ENCODE measurements at regions not wholly inside any gene's neighbourhood (a gene's known extent, or its start where the extent isn't known, plus 50 kb on each side); places are given as distances from the start of the nearest gene placed in this dataset.

DNA sequence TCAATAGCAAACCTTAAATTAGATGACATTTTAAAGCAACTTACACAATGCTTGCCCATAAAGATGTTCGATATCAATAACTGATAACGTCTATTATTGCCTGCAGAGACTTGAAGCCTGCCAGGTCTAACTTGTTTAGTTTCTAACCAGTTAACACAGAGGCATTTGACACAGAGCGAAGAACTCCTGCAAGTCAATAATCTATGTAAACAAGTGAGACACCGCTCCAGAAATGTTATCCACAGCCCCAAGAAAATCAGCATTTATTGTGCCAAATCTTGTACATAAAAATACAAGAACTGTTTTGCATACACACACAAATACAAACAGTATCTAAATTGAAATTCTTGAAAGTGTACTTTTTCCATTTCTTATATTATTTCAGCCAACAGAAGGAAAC, 236.0 kb upstream of the DIO3 start:
- H3K4me3 ChIP-seq (ENCODE audit: low read depth, low read length), result no peak overlapping the region
- TF ChIP-seq, protein P1, sequence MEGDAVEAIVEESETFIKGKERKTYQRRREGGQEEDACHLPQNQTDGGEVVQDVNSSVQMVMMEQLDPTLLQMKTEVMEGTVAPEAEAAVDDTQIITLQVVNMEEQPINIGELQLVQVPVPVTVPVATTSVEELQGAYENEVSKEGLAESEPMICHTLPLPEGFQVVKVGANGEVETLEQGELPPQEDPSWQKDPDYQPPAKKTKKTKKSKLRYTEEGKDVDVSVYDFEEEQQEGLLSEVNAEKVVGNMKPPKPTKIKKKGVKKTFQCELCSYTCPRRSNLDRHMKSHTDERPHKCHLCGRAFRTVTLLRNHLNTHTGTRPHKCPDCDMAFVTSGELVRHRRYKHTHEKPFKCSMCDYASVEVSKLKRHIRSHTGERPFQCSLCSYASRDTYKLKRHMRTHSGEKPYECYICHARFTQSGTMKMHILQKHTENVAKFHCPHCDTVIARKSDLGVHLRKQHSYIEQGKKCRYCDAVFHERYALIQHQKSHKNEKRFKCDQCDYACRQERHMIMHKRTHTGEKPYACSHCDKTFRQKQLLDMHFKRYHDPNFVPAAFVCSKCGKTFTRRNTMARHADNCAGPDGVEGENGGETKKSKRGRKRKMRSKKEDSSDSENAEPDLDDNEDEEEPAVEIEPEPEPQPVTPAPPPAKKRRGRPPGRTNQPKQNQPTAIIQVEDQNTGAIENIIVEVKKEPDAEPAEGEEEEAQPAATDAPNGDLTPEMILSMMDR (conservative IDR thresholded peaks at IDR 0.05; ENCODE audit: low read depth, low read length), result no peak
- no peak for DNase-seq (ENCODE audit: low read depth)

DNA sequence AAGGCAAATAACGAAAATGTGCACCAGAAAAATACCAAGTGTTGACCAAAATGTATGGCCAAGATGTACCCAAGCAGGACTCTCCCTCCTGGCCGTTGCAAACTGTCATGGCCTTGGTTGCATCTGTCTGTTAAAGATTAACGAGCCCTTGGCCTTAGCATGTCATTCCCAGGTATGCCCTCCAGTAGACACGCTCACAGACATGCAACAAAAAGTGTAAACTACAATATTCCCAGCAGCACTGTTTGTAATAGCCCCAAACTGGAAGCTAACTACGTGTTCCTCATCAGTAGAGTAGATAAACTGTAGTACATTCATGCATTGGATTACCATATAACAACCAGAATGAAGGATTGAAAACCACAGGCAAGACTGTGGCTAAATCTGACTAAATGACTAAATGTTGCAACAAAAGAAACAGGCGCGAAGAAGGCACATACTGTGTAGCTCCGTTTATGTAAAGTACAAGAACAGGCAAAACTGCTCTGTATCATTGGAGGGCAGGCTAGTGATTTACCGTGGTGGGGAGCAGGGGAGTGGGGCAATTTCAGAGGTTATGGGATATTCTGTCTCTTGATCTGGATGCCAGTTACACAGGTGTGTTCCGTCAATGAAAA, 232.8 kb upstream of the DIO3 start:
- TF ChIP-seq, protein P1 (conservative IDR thresholded peaks at IDR 0.05; ENCODE audit: low read depth, low read length), result no peak
- H3K4me3 ChIP-seq (ENCODE audit: low read depth, low read length), result no peak overlapping the region
- DNase-seq (ENCODE audit: low read depth), result no peak

DNA sequence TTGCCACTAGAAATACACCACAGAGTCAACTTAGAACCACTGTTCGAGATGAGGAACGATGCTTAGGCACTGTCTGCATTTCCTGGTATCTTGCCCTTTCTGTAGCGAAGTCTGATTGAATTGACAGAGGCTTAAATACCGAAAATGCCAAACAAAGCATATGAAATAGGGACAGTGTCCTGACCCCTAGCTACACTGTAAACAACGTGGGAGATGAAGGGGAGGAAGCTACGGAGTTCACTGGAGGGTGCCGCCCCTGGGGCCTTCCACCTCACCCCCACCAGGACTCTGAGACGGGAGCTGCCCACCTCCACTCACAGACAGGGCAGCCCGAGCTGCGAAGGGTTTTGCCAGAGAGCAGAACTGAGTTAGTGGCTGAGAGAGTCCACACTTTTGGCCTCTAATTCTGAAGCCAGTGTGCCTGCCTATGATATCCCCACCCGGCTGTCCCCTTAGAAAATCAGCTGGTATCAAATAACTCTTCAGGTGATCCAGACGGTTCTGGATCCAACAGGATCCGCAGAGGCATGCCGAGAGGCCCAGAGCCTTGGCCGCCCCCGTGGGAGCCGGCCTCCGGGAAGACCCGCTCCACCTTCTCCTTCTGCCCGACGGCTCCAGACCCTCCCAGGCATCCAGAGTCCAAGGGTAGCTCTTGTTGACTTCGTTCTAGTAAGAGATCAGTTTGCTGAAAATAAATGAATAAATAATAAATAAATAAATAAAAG, 230.7 kb upstream of the DIO3 start:
- TF ChIP-seq, protein P1 (conservative IDR thresholded peaks at IDR 0.05; ENCODE audit: low read depth, low read length), result no peak
- H3K4me3 ChIP-seq (ENCODE audit: low read depth, low read length), result no peak overlapping the region
- no peak for DNase-seq (ENCODE audit: low read depth)

DNA sequence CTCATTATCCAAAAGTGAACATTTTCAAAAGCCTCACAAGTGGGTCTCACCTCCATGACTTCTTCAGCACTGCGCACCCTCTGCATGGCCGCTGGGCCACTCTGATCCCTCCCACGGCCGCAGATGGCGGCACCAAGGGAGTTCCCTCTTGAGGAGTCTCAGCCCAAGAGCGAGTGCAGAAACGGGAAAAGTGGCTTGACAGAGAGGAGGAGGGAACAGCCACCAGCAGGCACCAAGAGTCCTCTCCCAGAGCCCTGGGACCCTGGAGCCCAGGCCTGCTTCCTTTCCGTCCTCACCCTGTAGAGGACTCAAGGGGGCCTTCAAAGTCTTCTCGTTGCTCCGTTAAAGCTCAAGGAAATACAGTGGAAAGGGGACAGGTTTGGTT, 230.2 kb upstream of the DIO3 start:
- TF ChIP-seq, protein P1 (conservative IDR thresholded peaks at IDR 0.05; ENCODE audit: low read depth, low read length), result no peak
- no peak overlapping the region for H3K4me3 ChIP-seq (ENCODE audit: low read depth, low read length)
- DNase-seq (ENCODE audit: low read depth), result no peak

DNA sequence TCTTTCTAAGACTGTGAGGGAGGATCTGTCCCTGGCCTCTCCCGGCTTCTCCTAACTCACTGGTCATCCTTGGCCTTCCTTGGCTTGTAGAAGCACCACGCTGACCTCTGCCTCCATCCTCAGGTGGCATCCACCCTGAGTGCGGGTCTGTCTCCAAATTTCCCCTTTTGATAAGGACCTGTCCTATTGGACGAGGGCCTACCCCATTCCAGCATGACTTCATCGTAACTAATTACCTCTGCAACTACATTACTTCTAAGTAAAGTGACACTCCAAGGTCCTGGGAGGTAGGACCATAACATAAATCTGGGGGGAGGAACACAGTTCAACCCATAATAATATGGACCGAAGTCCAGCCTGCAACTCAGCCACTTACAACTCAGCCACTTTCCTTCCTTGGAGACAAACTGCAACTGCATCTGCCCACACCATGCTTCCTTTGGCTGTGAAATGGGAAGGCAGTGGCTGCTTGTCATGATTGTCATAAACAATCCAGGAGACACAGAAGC, 229.6 kb upstream of the DIO3 start:
- no peak for DNase-seq (ENCODE audit: low read depth)
- TF ChIP-seq, protein P1 (conservative IDR thresholded peaks at IDR 0.05; ENCODE audit: low read depth, low read length), result no peak
- no peak overlapping the region for H3K4me3 ChIP-seq (ENCODE audit: low read depth, low read length)

DNA sequence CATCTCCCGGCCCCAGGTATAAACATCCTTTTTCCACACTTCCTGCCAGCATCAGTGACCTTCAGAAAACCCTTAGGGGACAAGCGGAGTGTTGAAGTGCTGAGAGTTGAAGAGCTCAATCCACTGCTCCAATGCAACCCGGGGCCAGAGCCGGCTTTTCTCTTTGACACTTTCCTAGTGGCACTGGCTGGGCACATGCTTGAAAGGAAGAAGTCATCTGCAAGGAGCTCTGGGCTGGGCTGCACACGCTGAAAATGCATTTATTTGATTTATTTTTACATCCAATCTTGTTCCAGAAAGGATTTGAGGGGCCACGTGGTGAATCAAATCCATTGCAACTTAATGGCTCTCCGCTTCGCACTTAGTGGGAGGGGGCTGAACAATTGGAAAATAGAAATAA, 229.0 kb upstream of the DIO3 start:
- TF ChIP-seq, protein P1 (conservative IDR thresholded peaks at IDR 0.05; ENCODE audit: low read depth, low read length), result no peak
- no peak overlapping the region for H3K4me3 ChIP-seq (ENCODE audit: low read depth, low read length)
- no peak for DNase-seq (ENCODE audit: low read depth)

Data from choroid plexus epithelial cell (primary cell).